ENCODE measurements at regions not wholly inside any gene's neighbourhood (a gene's known extent, or its start where the extent isn't known, plus 50 kb on each side); places are given as distances from the start of the nearest gene placed in this dataset.

GRCh38 chr3:127457546-127458145, 132.9 kb downstream of the TPRA1 start:
- DNase-seq: no peak

- no peak for DNase-seq
Observed at GRCh38 chr3:127457094-127457475, 133.4 kb downstream of the TPRA1 start.

- no peak for DNase-seq
Observed at GRCh38 chr3:127456471-127457093, 134.0 kb downstream of the TPRA1 start.

GRCh38 chr3:127455541-127456450, 134.7 kb downstream of the TPRA1 start:
- DNase-seq: peak; percentile 77

GRCh38 chr3:127454968-127455367, 135.6 kb downstream of the TPRA1 start:
- DNase-seq: no peak

GRCh38 chr3:127454051-127454450, 136.5 kb downstream of the TPRA1 start:
- DNase-seq: no peak

GRCh38 chr3:127452321-127452821, 138.2 kb downstream of the TPRA1 start:
- no peak for DNase-seq

- no peak for DNase-seq
Observed at GRCh38 chr3:127451321-127451720, 139.2 kb downstream of the TPRA1 start.

GRCh38 chr3:127450331-127450730, 140.2 kb downstream of the TPRA1 start:
- no peak for DNase-seq

- no peak for DNase-seq
Observed at GRCh38 chr3:127449486-127450212, 140.9 kb downstream of the TPRA1 start.

GRCh38 chr3:127448671-127449070, 141.9 kb downstream of the TPRA1 start:
- DNase-seq: no peak

- DNase-seq: no peak
Observed at GRCh38 chr3:127448161-127448561, 142.4 kb downstream of the TPRA1 start.

- DNase-seq: no peak
Observed at GRCh38 chr3:127446756-127447155, 143.8 kb downstream of the TPRA1 start.

GRCh38 chr3:127445581-127446343, 144.8 kb downstream of the TPRA1 start:
- no peak for DNase-seq

- DNase-seq: no peak
Observed at GRCh38 chr3:127444761-127445160, 145.8 kb downstream of the TPRA1 start.

- peak; percentile 52 for DNase-seq
Observed at GRCh38 chr3:127443581-127444375, 146.8 kb downstream of the TPRA1 start.

GRCh38 chr3:127442506-127442905, 148.0 kb downstream of the TPRA1 start:
- DNase-seq: no peak

GRCh38 chr3:127441764-127442163, 148.8 kb downstream of the TPRA1 start:
- DNase-seq: peak; percentile 99

GRCh38 chr3:127440384-127440783, 150.1 kb downstream of the TPRA1 start:
- DNase-seq: no peak

GRCh38 chr3:127439621-127440020, 150.9 kb downstream of the TPRA1 start:
- no peak for DNase-seq

GRCh38 chr3:127438951-127439350, 151.1 kb upstream of the PRR20G start:
- DNase-seq: no peak

Measured in NCI-H524 treated with DMSO at 0.1 percent for 48 hours (cell line).